ENCODE measurements at regions not wholly inside any gene's neighbourhood (a gene's known extent, or its start where the extent isn't known, plus 50 kb on each side); places are given as distances from the start of the nearest gene placed in this dataset.

DNA sequence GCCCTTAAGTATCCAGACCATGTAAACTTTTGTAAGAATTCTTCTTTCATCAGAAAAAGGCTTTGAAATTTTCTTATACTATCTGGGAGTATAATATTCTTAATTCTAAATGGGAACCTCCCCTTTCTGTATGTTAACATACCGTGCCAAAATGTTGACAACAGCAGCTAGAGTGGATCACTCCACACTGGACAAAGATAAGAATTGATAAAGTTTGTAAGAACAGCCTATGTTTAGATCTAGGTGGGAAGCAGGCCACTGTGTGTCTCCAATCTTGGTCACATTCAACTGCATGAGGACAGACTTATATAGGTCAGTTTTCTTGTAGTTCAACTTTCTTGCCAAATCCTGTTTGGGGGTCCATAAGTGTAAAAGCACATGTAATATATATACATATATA, 235.7 kb downstream of the RPIA start:
- TF ChIP-seq, protein P1, sequence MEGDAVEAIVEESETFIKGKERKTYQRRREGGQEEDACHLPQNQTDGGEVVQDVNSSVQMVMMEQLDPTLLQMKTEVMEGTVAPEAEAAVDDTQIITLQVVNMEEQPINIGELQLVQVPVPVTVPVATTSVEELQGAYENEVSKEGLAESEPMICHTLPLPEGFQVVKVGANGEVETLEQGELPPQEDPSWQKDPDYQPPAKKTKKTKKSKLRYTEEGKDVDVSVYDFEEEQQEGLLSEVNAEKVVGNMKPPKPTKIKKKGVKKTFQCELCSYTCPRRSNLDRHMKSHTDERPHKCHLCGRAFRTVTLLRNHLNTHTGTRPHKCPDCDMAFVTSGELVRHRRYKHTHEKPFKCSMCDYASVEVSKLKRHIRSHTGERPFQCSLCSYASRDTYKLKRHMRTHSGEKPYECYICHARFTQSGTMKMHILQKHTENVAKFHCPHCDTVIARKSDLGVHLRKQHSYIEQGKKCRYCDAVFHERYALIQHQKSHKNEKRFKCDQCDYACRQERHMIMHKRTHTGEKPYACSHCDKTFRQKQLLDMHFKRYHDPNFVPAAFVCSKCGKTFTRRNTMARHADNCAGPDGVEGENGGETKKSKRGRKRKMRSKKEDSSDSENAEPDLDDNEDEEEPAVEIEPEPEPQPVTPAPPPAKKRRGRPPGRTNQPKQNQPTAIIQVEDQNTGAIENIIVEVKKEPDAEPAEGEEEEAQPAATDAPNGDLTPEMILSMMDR (IDR thresholded peaks at IDR 0.05; ENCODE audit: poor library complexity, severe bottlenecking), result no peak
- TF ChIP-seq EZH2 (IDR thresholded peaks at IDR 0.05; ENCODE audit: borderline replicate concordance, insufficient read depth, low read length, poor library complexity, severe bottlenecking) (no peak), POLR2AphosphoS5 (IDR thresholded peaks at IDR 0.05) (no peak), EP300 (conservative IDR thresholded peaks at IDR 0.05; ENCODE audit: poor library complexity, severe bottlenecking) (no peak), RAD21 (conservative IDR thresholded peaks at IDR 0.05) (no peak), SMC3 (conservative IDR thresholded peaks at IDR 0.05; ENCODE audit: poor library complexity) (no peak), MXI1 (conservative IDR thresholded peaks at IDR 0.05; ENCODE audit: poor library complexity, severe bottlenecking) (no peak), TAF1 (IDR thresholded peaks at IDR 0.05; ENCODE audit: low read depth) (no peak)
- TF ChIP-seq, protein P2, sequence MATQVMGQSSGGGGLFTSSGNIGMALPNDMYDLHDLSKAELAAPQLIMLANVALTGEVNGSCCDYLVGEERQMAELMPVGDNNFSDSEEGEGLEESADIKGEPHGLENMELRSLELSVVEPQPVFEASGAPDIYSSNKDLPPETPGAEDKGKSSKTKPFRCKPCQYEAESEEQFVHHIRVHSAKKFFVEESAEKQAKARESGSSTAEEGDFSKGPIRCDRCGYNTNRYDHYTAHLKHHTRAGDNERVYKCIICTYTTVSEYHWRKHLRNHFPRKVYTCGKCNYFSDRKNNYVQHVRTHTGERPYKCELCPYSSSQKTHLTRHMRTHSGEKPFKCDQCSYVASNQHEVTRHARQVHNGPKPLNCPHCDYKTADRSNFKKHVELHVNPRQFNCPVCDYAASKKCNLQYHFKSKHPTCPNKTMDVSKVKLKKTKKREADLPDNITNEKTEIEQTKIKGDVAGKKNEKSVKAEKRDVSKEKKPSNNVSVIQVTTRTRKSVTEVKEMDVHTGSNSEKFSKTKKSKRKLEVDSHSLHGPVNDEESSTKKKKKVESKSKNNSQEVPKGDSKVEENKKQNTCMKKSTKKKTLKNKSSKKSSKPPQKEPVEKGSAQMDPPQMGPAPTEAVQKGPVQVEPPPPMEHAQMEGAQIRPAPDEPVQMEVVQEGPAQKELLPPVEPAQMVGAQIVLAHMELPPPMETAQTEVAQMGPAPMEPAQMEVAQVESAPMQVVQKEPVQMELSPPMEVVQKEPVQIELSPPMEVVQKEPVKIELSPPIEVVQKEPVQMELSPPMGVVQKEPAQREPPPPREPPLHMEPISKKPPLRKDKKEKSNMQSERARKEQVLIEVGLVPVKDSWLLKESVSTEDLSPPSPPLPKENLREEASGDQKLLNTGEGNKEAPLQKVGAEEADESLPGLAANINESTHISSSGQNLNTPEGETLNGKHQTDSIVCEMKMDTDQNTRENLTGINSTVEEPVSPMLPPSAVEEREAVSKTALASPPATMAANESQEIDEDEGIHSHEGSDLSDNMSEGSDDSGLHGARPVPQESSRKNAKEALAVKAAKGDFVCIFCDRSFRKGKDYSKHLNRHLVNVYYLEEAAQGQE (IDR thresholded peaks at IDR 0.05; ENCODE audit: borderline replicate concordance), result no peak
